Left lung (tissue), 4 donors: ENCODE measurements at regions not wholly inside any gene's neighbourhood (a gene's known extent, or its start where the extent isn't known, plus 50 kb on each side); places are given as distances from the start of the nearest gene placed in this dataset.
A peak's percentile ranks its signal among the peaks of the same experiment; 100 is the strongest.

Source experiments
- ATAC-seq: fragments of 200-7000 bp; cut with Tn5 transposase; one replicate; pipeline ENCODE4 v1.9.1; 2020; ENCODE audit warnings: moderate library complexity
- DNase-seq, 4 donors: peaks; one replicate each; pipeline ENCODE4 v3.0.0-alpha.2; 2013 to 2020
- H3K27ac ChIP-seq, 2 donors: fragments of 200-600 bp; sonication (generic) in 1 of 2; one replicate each; pipeline versions ENCODE4 v1.5.0 to v1.8.0; 2020 to 2021
- H3K27me3 ChIP-seq, 2 donors: fragments of 200-600 bp; sonication (generic) in 1 of 2; one replicate each; pipeline versions ENCODE4 v1.5.0 to v1.8.0; 2020 to 2021
- H3K36me3 ChIP-seq, 2 donors: fragments of 200-600 bp; sonication (generic) in 1 of 2; one replicate each; pipeline versions ENCODE4 v1.5.0 to v1.8.0; 2020 to 2021
- H3K4me1 ChIP-seq, 2 donors: fragments of 200-600 bp; one replicate each; pipeline ENCODE4 v1.8.0; 2021
- H3K4me3 ChIP-seq, 2 donors: fragments of 200-600 bp; sonication (generic) in 1 of 2; one replicate each; pipeline versions ENCODE4 v1.5.0 to v1.8.0; 2020 to 2021; ENCODE audit warnings: mild to moderate bottlenecking in 1 of 2
- H3K9me3 ChIP-seq, 2 donors: fragments of 200-600 bp; sonication (generic) in 1 of 2; one replicate each; pipeline versions ENCODE4 v1.5.0 to v1.8.0; 2020 to 2021
- intact Hi-C, 2 donors: fragments of 100-400 bp; cut with DNase I; formaldehyde crosslinking; loops; one replicate each; pipeline versions ENCODE4 v1.11.2 to v1.14.2; 2022
- TF ChIP-seq, protein P1 (sequence below), 2 donors: fragments of 200-600 bp; sonication (generic) in 1 of 2; IDR thresholded peaks; one replicate each; pipeline versions ENCODE4 v1.5.0 to v1.8.0; 2021; ENCODE audit warnings: antibody characterized with exemption in 2 of 2
- donor health status: DM: no; HTN: yes; CAD: no.
- donor health status: DM: no; HTN: no; CAD: no.

DNA sequence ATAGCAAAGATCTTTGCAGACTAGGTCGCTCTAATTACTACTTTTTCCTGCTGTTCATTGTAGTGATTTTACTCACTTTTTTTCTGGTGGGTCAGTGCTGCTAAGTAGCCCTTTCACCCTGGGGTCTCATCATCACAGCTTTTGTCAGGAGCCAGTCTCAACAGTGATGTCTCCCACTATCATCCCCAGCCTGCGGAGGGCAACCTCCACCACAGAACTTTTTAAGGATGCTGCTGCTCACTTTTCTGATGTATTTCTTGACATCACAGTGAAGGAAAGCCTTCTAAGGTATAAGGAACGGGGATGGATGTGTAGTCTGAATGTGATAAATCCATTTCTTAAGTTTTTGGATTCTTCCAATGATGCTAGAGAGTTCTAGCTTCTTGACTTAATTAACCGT lies 242.5 kb upstream of the RIOK2 start:
- DNase-seq (no peak), ATAC-seq (no peak)
- H3K4me1 ChIP-seq: no peaks in the 10 kb centered on the region
- no peak overlapping the region for H3K4me3 ChIP-seq
- H3K27me3 ChIP-seq: no peaks in the 10 kb centered on the region
- no peaks in the 10 kb centered on the region for H3K36me3 ChIP-seq
- TF ChIP-seq, protein P1, sequence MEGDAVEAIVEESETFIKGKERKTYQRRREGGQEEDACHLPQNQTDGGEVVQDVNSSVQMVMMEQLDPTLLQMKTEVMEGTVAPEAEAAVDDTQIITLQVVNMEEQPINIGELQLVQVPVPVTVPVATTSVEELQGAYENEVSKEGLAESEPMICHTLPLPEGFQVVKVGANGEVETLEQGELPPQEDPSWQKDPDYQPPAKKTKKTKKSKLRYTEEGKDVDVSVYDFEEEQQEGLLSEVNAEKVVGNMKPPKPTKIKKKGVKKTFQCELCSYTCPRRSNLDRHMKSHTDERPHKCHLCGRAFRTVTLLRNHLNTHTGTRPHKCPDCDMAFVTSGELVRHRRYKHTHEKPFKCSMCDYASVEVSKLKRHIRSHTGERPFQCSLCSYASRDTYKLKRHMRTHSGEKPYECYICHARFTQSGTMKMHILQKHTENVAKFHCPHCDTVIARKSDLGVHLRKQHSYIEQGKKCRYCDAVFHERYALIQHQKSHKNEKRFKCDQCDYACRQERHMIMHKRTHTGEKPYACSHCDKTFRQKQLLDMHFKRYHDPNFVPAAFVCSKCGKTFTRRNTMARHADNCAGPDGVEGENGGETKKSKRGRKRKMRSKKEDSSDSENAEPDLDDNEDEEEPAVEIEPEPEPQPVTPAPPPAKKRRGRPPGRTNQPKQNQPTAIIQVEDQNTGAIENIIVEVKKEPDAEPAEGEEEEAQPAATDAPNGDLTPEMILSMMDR (IDR thresholded peaks at IDR 0.05): no peak
- intact Hi-C loops: no loop called here
- H3K27ac ChIP-seq: no peak overlapping the region
- H3K9me3 ChIP-seq: no peaks in the 10 kb centered on the region

DNA sequence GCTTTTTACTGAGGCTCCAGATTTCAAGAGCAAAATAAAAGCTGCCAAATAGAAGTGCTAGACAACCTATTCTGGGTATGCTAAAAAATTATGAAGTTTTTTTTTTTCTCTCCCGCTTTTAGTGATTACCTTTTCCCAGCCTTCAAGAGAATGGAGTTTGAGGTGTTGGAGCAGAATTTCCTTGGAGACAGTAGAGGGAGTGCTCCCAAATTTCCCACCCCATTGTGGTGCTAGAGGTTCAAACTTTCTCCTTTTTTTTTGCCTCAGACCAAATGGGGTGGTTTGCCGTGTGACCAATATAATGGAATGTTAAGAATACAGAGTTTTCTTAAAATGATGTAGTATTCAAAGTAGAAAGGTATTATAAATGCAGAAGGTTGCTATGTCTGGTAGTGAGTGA lies 244.2 kb upstream of the RIOK2 start:
- no peaks in the 10 kb centered on the region for H3K4me1 ChIP-seq
- no peaks in the 10 kb centered on the region for H3K27me3 ChIP-seq
- DNase-seq (no peak), ATAC-seq (no peak)
- no peaks in the 10 kb centered on the region for H3K36me3 ChIP-seq
- TF ChIP-seq, protein P1 (IDR thresholded peaks at IDR 0.05): no peak
- H3K9me3 ChIP-seq: no peaks in the 10 kb centered on the region
- no peak overlapping the region for H3K27ac ChIP-seq
- intact Hi-C loops: no loop called here
- no peak overlapping the region for H3K4me3 ChIP-seq

DNA sequence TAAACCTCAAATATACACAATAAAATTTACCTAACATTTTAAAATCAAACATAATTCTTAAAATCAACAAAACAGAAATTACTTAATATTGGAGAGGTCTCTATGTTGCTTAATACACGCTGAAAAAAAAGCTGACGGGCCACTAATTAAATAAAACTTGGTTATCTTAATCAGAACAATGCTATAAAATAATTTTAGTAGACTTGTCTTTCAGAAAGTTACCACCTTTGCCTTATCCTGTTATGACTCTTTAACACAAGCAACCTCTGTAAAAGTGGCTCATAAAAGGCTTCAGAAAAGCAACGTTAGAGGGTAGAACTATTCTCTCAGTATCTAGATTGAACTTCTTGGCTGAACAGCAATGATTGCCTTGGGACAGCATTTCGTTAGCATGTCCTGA lies 251.0 kb upstream of the RIOK2 start:
- H3K36me3 ChIP-seq: no peaks in the 10 kb centered on the region
- no peaks in the 10 kb centered on the region for H3K9me3 ChIP-seq
- DNase-seq (no peak), ATAC-seq (no peak)
- H3K27me3 ChIP-seq: no peaks in the 10 kb centered on the region
- intact Hi-C loops: no loop called here
- no peak overlapping the region for H3K4me3 ChIP-seq
- H3K4me1 ChIP-seq: no peaks in the 10 kb centered on the region
- no peak overlapping the region for H3K27ac ChIP-seq
- TF ChIP-seq, protein P1 (IDR thresholded peaks at IDR 0.05): no peak

DNA sequence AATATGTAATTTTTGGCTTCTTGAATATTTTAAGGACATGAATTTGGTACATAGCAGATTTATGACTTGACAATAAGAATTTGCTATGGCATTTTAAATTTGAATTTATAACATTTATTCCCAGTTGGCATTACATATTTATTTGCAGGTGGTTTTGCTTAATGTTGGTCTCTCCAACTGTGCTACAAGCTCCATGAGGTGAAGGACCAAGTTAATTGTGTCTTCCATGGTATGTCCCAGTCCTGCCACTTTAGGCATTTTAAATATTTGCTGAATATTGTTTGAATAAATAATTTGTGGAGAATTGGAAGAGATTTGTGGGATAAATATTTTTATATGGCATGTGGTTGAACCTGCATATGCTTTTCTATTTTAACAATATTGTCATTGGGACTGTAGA lies 253.4 kb upstream of the RIOK2 start:
- Histone ChIP-seq H3K27me3 (no peaks in the 10 kb centered on the region), H3K9me3 (no peaks in the 10 kb centered on the region), H3K36me3 (no peaks in the 10 kb centered on the region), H3K4me3 (no peak overlapping the region), H3K27ac (no peak overlapping the region), H3K4me1 (no peaks in the 10 kb centered on the region)
- intact Hi-C loops: no loop called here
- ATAC-seq: no peak
- TF ChIP-seq, protein P1 (IDR thresholded peaks at IDR 0.05): no peak
- DNase-seq: no peak

DNA sequence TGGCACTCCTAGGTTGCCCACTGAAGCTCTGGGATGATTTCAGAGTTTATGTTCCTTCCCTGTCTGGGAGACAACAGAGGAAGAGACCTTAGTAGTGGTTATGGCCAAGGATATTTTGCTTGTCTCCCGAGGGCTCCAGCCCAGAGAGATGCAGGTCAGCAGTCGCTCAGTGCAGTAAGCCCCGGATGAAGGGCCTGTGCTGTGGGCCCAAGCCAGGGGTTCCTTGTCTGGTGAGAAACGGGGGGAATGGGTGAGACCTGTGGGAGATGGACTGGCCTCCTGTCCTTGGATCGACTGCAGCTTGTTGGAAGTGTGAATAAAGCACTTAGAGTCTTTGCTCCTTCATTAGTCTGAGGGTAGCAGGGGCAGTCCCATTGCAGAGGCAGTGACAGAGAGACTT lies 260.7 kb upstream of the RIOK2 start:
- Histone ChIP-seq H3K4me1 (no peaks in the 10 kb centered on the region), H3K27ac (no peak overlapping the region), H3K36me3 (no peaks in the 10 kb centered on the region), H3K4me3 (no peak overlapping the region), H3K9me3 (peaks cover 0 to 25% of the 10 kb centered on the region in 2 donors), H3K27me3 (no peaks in the 10 kb centered on the region)
- DNase-seq (peak in 1 of 4 donors; percentile 27), ATAC-seq (no peak)
- intact Hi-C loops: no loop called here
- TF ChIP-seq, protein P1 (IDR thresholded peaks at IDR 0.05): no peak
